Right atrium auricular region (tissue), 2 donors: ENCODE measurements at regions not wholly inside any gene's neighbourhood (a gene's known extent, or its start where the extent isn't known, plus 50 kb on each side); places are given as distances from the start of the nearest gene placed in this dataset.

Source experiments
- DNase-seq: peaks from one replicate; pipeline ENCODE4 v3.0.0-alpha.2; 2019; ENCODE audit warnings: low spot score
- H3K27ac ChIP-seq, 2 donors: fragments of 200-600 bp; sonication (generic); 1 replicate in 1 of 2; 2 replicates in 1 of 2; pipeline ENCODE4 v1.5.1; 2016 to 2019
- H3K27me3 ChIP-seq, 2 donors: fragments of 200-600 bp; sonication (generic); one replicate each; pipeline versions ENCODE4 v1.5.1 to v1.6.0; 2017 to 2019
- H3K36me3 ChIP-seq: fragments of 200-600 bp; sonication (generic); one replicate; pipeline ENCODE4 v1.5.1; 2016
- H3K4me1 ChIP-seq, 2 donors: fragments of 200-600 bp; sonication (generic); one replicate each; pipeline versions ENCODE4 v1.5.1 to v1.6.0; 2017 to 2019
- H3K4me3 ChIP-seq, 2 donors: fragments of 200-600 bp; sonication (generic); 1 replicate in 1 of 2; 2 replicates in 1 of 2; pipeline ENCODE4 v1.5.1; 2017 to 2019; ENCODE audit warnings: mild to moderate bottlenecking in 1 of 2, moderate library complexity in 1 of 2
- H3K9me3 ChIP-seq, 2 donors: fragments of 200-600 bp; sonication (generic); one replicate each; pipeline ENCODE4 v1.5.1; 2019
- CTCF ChIP-seq, 2 donors: fragments of 200-600 bp; sonication (generic); IDR thresholded peaks; one replicate each; pipeline ENCODE4 v1.5.1; 2019; ENCODE audit warnings: antibody characterized with exemption in 2 of 2

GRCh38 chr4:159677521-159677920, 574.6 kb downstream of the RAPGEF2 start:
- no peak for DNase-seq
- Histone ChIP-seq H3K27ac (no peak overlapping the region), H3K36me3 (no peaks in the 10 kb centered on the region), H3K27me3 (no peaks in the 10 kb centered on the region), H3K4me1 (no peaks in the 10 kb centered on the region), H3K4me3 (no peak overlapping the region), H3K9me3 (no peaks in the 10 kb centered on the region)
- TF ChIP-seq CTCF (IDR thresholded peaks at IDR 0.05), result no peak

GRCh38 chr4:159682996-159683395, 580.1 kb downstream of the RAPGEF2 start:
- no peak overlapping the region for H3K4me3 ChIP-seq
- TF ChIP-seq CTCF (IDR thresholded peaks at IDR 0.05), result no peak
- no peak overlapping the region for H3K27ac ChIP-seq
- no peaks in the 10 kb centered on the region for H3K4me1 ChIP-seq
- no peaks in the 10 kb centered on the region for H3K9me3 ChIP-seq
- DNase-seq, result no peak
- no peaks in the 10 kb centered on the region for H3K27me3 ChIP-seq
- H3K36me3 ChIP-seq, result no peaks in the 10 kb centered on the region

GRCh38 chr4:159684061-159684460, 581.2 kb downstream of the RAPGEF2 start:
- Histone ChIP-seq H3K9me3 (no peaks in the 10 kb centered on the region), H3K27me3 (no peaks in the 10 kb centered on the region), H3K36me3 (no peaks in the 10 kb centered on the region), H3K4me3 (no peak overlapping the region), H3K4me1 (no peaks in the 10 kb centered on the region), H3K27ac (no peak overlapping the region)
- DNase-seq, result no peak
- no peak for TF ChIP-seq CTCF (IDR thresholded peaks at IDR 0.05)

- H3K4me1 ChIP-seq, result no peaks in the 10 kb centered on the region
- TF ChIP-seq CTCF (IDR thresholded peaks at IDR 0.05), result no peak
- H3K27ac ChIP-seq, result no peak overlapping the region
- H3K27me3 ChIP-seq, result no peaks in the 10 kb centered on the region
- no peaks in the 10 kb centered on the region for H3K36me3 ChIP-seq
- no peak overlapping the region for H3K4me3 ChIP-seq
- no peak for DNase-seq
- H3K9me3 ChIP-seq, result peaks cover 0 to 4% of the 10 kb centered on the region in 2 donors
Observed at GRCh38 chr4:159685340-159686092, 582.6 kb downstream of the RAPGEF2 start.

- Histone ChIP-seq H3K27ac (no peak overlapping the region), H3K4me3 (no peak overlapping the region), H3K36me3 (no peaks in the 10 kb centered on the region), H3K9me3 (peaks cover 0 to 24% of the 10 kb centered on the region in 2 donors), H3K4me1 (no peaks in the 10 kb centered on the region), H3K27me3 (no peaks in the 10 kb centered on the region)
- no peak for TF ChIP-seq CTCF (IDR thresholded peaks at IDR 0.05)
- no peak for DNase-seq
Observed at GRCh38 chr4:159689526-159689925, 586.6 kb downstream of the RAPGEF2 start.
